Astrocyte (in vitro differentiated cells and primary cell): ENCODE measurements at regions not wholly inside any gene's neighbourhood (a gene's known extent, or its start where the extent isn't known, plus 50 kb on each side); places are given as distances from the start of the nearest gene placed in this dataset.

Source experiments
- DNase-seq: peaks from one replicate; pipeline ENCODE4 v3.0.0-alpha.2; 2010; ENCODE audit warnings: low read depth
- FAIRE-seq: peaks from 2 replicates; lab custom pipeline; 2011; peaks lifted over from hg19 to GRCh38; lab: Jason Lieb, UNC
- H2AFZ ChIP-seq: 2 replicates; pipeline ENCODE4 v1.6.0; 2012; ENCODE audit warnings: low read depth, low read length, inconsistent platforms
- H3K27ac ChIP-seq: 2 replicates; pipeline ENCODE4 v1.5.1; 2011; ENCODE audit warnings: low read depth, low read length, inconsistent platforms
- H3K27me3 ChIP-seq: 2 replicates; pipeline ENCODE4 v1.6.0; 2011; ENCODE audit warnings: low read length, inconsistent platforms; ENCODE audit not compliant: insufficient read depth
- H3K36me3 ChIP-seq: 2 replicates; pipeline ENCODE4 v1.5.1; 2011; ENCODE audit warnings: low read length, inconsistent platforms; ENCODE audit not compliant: insufficient read depth
- H3K4me1 ChIP-seq: 2 replicates; pipeline ENCODE4 v1.5.1; 2011; ENCODE audit warnings: low read length, inconsistent platforms; ENCODE audit not compliant: insufficient read depth
- H3K4me2 ChIP-seq: 2 replicates; pipeline ENCODE4 v1.6.0; 2012; ENCODE audit warnings: low read length, inconsistent platforms
- H3K4me3 ChIP-seq: 2 replicates; pipeline ENCODE4 v1.5.1; 2011; ENCODE audit warnings: low read depth, mild to moderate bottlenecking, low read length, inconsistent platforms; ENCODE audit not compliant: insufficient read depth
- H3K79me2 ChIP-seq: 2 replicates; pipeline ENCODE4 v1.6.0; 2012; ENCODE audit warnings: mild to moderate bottlenecking, low read length, inconsistent platforms; ENCODE audit not compliant: insufficient read depth
- H3K9ac ChIP-seq: 2 replicates; pipeline ENCODE4 v1.6.0; 2012; ENCODE audit warnings: mild to moderate bottlenecking, low read length, inconsistent platforms
- H3K9me3 ChIP-seq: 2 replicates; pipeline ENCODE4 v1.5.1; 2012; ENCODE audit warnings: low read depth, mild to moderate bottlenecking, low read length, inconsistent platforms; ENCODE audit not compliant: insufficient read depth
- H4K20me1 ChIP-seq: 2 replicates; pipeline ENCODE4 v1.6.0; 2012; ENCODE audit warnings: low read length, inconsistent platforms; ENCODE audit not compliant: insufficient read depth
- H3K27ac Mint-ChIP-seq: one replicate; pipeline ENCODE4 v1.8.0; 2021; ENCODE audit warnings: mild to moderate bottlenecking, mixed read lengths; ENCODE audit not compliant: unreplicated experiment
- H3K27me3 Mint-ChIP-seq: one replicate; pipeline ENCODE4 v1.8.0; 2021; ENCODE audit warnings: low read depth, mixed read lengths; ENCODE audit not compliant: unreplicated experiment
- H3K36me3 Mint-ChIP-seq: one replicate; pipeline ENCODE4 v1.8.0; 2021; ENCODE audit warnings: low read depth, mixed read lengths; ENCODE audit not compliant: unreplicated experiment
- H3K4me1 Mint-ChIP-seq: one replicate; pipeline ENCODE4 v1.8.0; 2021; ENCODE audit warnings: low read depth, mixed read lengths; ENCODE audit not compliant: unreplicated experiment
- H3K4me3 Mint-ChIP-seq: one replicate; pipeline ENCODE4 v1.8.0; 2021; ENCODE audit warnings: mild to moderate bottlenecking, moderate library complexity, mixed read lengths; ENCODE audit not compliant: unreplicated experiment
- H3K9me3 Mint-ChIP-seq: one replicate; pipeline ENCODE4 v1.8.0; 2021; ENCODE audit warnings: mild to moderate bottlenecking, mixed read lengths; ENCODE audit not compliant: unreplicated experiment
- CTCF ChIP-seq: IDR thresholded peaks from 2 replicates; pipeline ENCODE4 v1.5.1; 2011; ENCODE audit warnings: low read depth, mild to moderate bottlenecking, inconsistent platforms, low read length, moderate library complexity; ENCODE audit not compliant: insufficient read depth
- EZH2 ChIP-seq: IDR thresholded peaks from 2 replicates; pipeline ENCODE4 v1.6.1; 2012; ENCODE audit warnings: mild to moderate bottlenecking, low read length, inconsistent platforms; ENCODE audit not compliant: insufficient read depth

DNA sequence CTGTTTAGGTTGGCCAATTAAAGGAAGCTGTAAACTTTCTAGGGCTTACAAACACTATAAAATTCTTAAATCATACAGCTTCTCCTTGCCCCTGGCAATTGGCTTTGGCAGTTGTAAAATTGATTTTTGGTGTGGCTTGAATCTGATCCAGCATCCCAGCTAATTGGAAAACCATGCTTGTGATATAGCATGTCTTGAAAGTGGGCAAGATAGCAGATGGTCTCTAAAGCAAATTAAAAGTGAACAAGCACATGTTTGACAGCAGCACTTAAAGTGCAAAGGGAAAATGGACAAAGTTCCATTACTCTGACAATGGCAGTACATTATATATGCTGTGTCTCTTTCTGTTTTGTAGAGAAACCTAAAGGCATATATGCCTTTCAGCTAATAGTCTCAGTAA lies 302.9 kb upstream of the NXPH2 start:
- FAIRE-seq: no peak
- no peak overlapping the region for H3K4me3 Mint-ChIP-seq
- H3K9me3 ChIP-seq: no peaks in the 10 kb centered on the region

DNA sequence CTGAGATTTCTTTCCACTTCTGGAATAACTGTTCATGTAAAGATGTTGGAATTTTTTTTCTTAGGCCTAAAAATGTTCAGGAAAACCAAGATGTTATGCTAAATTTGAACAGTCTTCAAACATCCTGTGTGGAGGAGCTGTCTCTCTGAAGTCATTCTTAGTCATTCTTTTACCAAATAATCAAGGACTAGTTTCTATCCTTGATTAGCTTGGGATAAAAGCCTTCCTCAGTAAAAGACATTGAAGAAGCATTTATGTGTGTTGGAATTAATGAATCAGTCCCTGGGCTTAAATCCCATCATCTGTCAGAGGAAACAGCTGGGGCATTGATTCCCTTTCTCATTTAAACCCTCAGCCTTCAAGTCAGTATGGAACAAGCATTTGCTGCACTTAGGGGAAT lies 300.1 kb upstream of the NXPH2 start:
- Mint-ChIP-seq H3K9me3 (no peaks in the 10 kb centered on the region), H3K36me3 (no peaks in the 10 kb centered on the region), H3K4me1 (peaks cover 25% of the 10 kb centered on the region), H3K27me3 (no peaks in the 10 kb centered on the region), H3K4me3 (no peak overlapping the region), H3K27ac (no peak overlapping the region)
- Histone ChIP-seq H3K79me2 (no peaks in the 10 kb centered on the region), H3K4me1 (no peaks in the 10 kb centered on the region), H3K27ac (no peak overlapping the region), H3K4me2 (no peak overlapping the region), H3K4me3 (no peak overlapping the region), H2AFZ (no peak overlapping the region), H3K9ac (no peak overlapping the region), H3K9me3 (no peaks in the 10 kb centered on the region), H3K27me3 (no peaks in the 10 kb centered on the region), H3K36me3 (no peaks in the 10 kb centered on the region), H4K20me1 (no peaks in the 10 kb centered on the region)
- FAIRE-seq: no peak
- DNase-seq: peak; percentile 9
- TF ChIP-seq CTCF (no peak), EZH2 (no peak)

More for the DNA sequence above, 302.9 kb upstream of the NXPH2 start:
- TF ChIP-seq CTCF (no peak), EZH2 (no peak)
- H3K36me3 Mint-ChIP-seq: no peaks in the 10 kb centered on the region
- no peak overlapping the region for H3K27ac ChIP-seq
- no peaks in the 10 kb centered on the region for H3K27me3 Mint-ChIP-seq
- H3K27ac Mint-ChIP-seq: no peak overlapping the region
- H2AFZ ChIP-seq: no peak overlapping the region
- peaks cover 20% of the 10 kb centered on the region for H3K4me1 Mint-ChIP-seq
- H3K36me3 ChIP-seq: no peaks in the 10 kb centered on the region
- H4K20me1 ChIP-seq: no peaks in the 10 kb centered on the region
- no peak overlapping the region for H3K4me2 ChIP-seq
- no peaks in the 10 kb centered on the region for H3K9me3 Mint-ChIP-seq
- H3K79me2 ChIP-seq: no peaks in the 10 kb centered on the region
- H3K4me1 ChIP-seq: no peaks in the 10 kb centered on the region
- H3K4me3 ChIP-seq: no peak overlapping the region
- H3K27me3 ChIP-seq: no peaks in the 10 kb centered on the region
- no peak overlapping the region for H3K9ac ChIP-seq
- DNase-seq: no peak

GRCh38 chr2:139079311-139079710 lies 299.1 kb upstream of the NXPH2 start:
- Histone ChIP-seq H3K9ac (no peak overlapping the region), H2AFZ (no peak overlapping the region), H3K36me3 (no peaks in the 10 kb centered on the region), H3K4me3 (no peak overlapping the region), H3K27ac (no peak overlapping the region), H3K9me3 (no peaks in the 10 kb centered on the region), H3K79me2 (no peaks in the 10 kb centered on the region), H4K20me1 (no peaks in the 10 kb centered on the region), H3K4me2 (no peak overlapping the region), H3K27me3 (no peaks in the 10 kb centered on the region), H3K4me1 (no peaks in the 10 kb centered on the region)
- no peak overlapping the region for H3K4me3 Mint-ChIP-seq
- H3K27me3 Mint-ChIP-seq: no peaks in the 10 kb centered on the region
- no peaks in the 10 kb centered on the region for H3K9me3 Mint-ChIP-seq
- H3K27ac Mint-ChIP-seq: no peak overlapping the region
- TF ChIP-seq EZH2 (no peak), CTCF (no peak)
- peak; percentile 15 for DNase-seq
- no peaks in the 10 kb centered on the region for H3K36me3 Mint-ChIP-seq
- FAIRE-seq: no peak
- H3K4me1 Mint-ChIP-seq: peaks cover 25% of the 10 kb centered on the region
